IPS-15b (cell line): ENCODE measurements at regions not wholly inside any gene's neighbourhood (a gene's known extent, or its start where the extent isn't known, plus 50 kb on each side); places are given as distances from the start of the nearest gene placed in this dataset.

ENCODE experiments used
- H3K27me3 ChIP-seq: one replicate; pipeline ENCODE4 v1.6.1; 2013; ENCODE audit warnings: low read length; ENCODE audit not compliant: control insufficient read depth, insufficient read depth
- H3K36me3 ChIP-seq: one replicate; pipeline ENCODE4 v1.6.1; 2013; ENCODE audit warnings: low read length; ENCODE audit not compliant: control insufficient read depth, insufficient read depth
- H3K4me1 ChIP-seq: one replicate; pipeline ENCODE4 v1.6.1; 2013; ENCODE audit warnings: mild to moderate bottlenecking, low read length; ENCODE audit not compliant: control insufficient read depth, insufficient read depth
- H3K4me3 ChIP-seq: one replicate; pipeline ENCODE4 v1.5.1; 2013; ENCODE audit warnings: low read depth, low read length
- H3K9ac ChIP-seq: one replicate; pipeline ENCODE4 v1.6.1; 2013; ENCODE audit warnings: low read depth, mild to moderate bottlenecking, low read length
- H3K9me3 ChIP-seq: one replicate; pipeline ENCODE4 v1.6.1; 2013; ENCODE audit warnings: mild to moderate bottlenecking, low read length; ENCODE audit not compliant: control insufficient read depth, insufficient read depth

DNA sequence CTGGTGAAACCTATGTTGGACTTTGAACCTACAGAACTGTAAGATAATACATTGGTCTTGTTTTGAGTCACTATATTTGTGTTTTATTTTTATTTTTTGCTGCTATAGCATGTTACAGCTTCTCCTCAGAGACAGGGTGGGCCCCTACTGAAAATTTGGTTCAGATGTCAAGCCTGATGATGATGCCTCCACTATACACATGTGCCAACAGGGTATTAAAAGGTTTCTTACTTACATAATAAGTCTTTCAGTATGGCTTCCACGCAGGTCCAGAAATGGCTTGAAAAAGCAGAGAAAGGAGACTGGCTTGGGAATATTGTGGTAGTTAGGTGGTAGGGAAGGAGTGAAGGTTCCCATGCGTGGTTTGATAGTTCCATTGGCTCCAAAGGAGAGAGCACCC lies 52.9 kb upstream of the ELAC2 start:
- H3K4me1 ChIP-seq: no peaks in the 10 kb centered on the region
- no peak overlapping the region for H3K9ac ChIP-seq
- peaks cover 10% of the 10 kb centered on the region for H3K9me3 ChIP-seq
- no peak overlapping the region for H3K4me3 ChIP-seq
- no peaks in the 10 kb centered on the region for H3K27me3 ChIP-seq
- no peaks in the 10 kb centered on the region for H3K36me3 ChIP-seq

DNA sequence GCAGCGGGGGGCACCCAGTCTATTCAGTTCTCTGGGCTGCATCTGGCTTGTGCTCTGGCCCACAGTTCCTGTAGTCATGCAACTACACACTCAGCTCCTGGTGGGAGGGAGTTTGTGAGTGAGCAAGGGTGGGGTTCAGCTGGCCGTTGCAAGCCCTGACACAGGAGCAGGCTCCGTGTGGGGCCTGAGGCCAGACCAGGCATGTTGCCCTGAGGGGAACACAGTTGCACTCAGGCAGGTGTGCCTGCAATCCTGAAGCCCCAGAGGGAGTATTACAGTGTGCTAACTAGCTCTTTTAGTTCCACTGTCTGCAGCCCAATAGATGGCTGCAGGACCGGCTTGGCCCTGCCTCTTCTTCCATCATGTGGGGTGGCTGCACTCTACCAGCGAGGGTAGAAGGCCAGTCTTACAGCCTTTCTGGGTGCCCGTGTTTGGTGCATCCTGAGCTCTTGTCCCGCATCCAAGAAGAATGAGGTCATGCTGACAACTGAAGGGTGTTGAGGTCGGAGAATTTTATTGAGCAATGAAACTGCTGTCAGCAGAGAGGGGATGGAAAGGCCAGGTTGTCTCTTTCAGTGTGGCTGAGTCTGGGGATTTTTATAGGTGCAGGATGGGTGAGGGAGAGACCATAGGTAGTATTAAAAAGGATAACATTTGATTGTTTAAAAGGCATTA lies 49.9 kb upstream of the ELAC2 start:
- Histone ChIP-seq H3K36me3 (no peaks in the 10 kb centered on the region), H3K27me3 (no peaks in the 10 kb centered on the region), H3K9me3 (peaks cover 10% of the 10 kb centered on the region), H3K4me3 (no peak overlapping the region), H3K9ac (no peak overlapping the region), H3K4me1 (no peaks in the 10 kb centered on the region)
